ENCODE measurements at regions not wholly inside any gene's neighbourhood (a gene's known extent, or its start where the extent isn't known, plus 50 kb on each side); places are given as distances from the start of the nearest gene placed in this dataset.

- TF ChIP-seq, protein P1, sequence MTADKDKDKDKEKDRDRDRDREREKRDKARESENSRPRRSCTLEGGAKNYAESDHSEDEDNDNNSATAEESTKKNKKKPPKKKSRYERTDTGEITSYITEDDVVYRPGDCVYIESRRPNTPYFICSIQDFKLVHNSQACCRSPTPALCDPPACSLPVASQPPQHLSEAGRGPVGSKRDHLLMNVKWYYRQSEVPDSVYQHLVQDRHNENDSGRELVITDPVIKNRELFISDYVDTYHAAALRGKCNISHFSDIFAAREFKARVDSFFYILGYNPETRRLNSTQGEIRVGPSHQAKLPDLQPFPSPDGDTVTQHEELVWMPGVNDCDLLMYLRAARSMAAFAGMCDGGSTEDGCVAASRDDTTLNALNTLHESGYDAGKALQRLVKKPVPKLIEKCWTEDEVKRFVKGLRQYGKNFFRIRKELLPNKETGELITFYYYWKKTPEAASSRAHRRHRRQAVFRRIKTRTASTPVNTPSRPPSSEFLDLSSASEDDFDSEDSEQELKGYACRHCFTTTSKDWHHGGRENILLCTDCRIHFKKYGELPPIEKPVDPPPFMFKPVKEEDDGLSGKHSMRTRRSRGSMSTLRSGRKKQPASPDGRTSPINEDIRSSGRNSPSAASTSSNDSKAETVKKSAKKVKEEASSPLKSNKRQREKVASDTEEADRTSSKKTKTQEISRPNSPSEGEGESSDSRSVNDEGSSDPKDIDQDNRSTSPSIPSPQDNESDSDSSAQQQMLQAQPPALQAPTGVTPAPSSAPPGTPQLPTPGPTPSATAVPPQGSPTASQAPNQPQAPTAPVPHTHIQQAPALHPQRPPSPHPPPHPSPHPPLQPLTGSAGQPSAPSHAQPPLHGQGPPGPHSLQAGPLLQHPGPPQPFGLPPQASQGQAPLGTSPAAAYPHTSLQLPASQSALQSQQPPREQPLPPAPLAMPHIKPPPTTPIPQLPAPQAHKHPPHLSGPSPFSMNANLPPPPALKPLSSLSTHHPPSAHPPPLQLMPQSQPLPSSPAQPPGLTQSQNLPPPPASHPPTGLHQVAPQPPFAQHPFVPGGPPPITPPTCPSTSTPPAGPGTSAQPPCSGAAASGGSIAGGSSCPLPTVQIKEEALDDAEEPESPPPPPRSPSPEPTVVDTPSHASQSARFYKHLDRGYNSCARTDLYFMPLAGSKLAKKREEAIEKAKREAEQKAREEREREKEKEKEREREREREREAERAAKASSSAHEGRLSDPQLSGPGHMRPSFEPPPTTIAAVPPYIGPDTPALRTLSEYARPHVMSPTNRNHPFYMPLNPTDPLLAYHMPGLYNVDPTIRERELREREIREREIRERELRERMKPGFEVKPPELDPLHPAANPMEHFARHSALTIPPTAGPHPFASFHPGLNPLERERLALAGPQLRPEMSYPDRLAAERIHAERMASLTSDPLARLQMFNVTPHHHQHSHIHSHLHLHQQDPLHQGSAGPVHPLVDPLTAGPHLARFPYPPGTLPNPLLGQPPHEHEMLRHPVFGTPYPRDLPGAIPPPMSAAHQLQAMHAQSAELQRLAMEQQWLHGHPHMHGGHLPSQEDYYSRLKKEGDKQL (CRISPR knock-in tag; IDR thresholded peaks at IDR 0.05; ENCODE audit: low read depth), result no peak
- TF ChIP-seq TEAD3 (CRISPR knock-in tag; optimal IDR thresholded peaks at IDR 0.05; ENCODE audit: borderline replicate concordance) (no peak), PAF1 (CRISPR knock-in tag; IDR thresholded peaks at IDR 0.05) (no peak), U2AF2 (IDR thresholded peaks at IDR 0.05; ENCODE audit: low read depth, low read length) (no peak), TARDBP (CRISPR knock-in tag; IDR thresholded peaks at IDR 0.05) (no peak), ZNF274 (CRISPR knock-in tag; IDR thresholded peaks at IDR 0.05) (no peak), ZBTB43 (CRISPR knock-in tag; conservative IDR thresholded peaks at IDR 0.05) (no peak), ZNF468 (CRISPR knock-in tag; IDR thresholded peaks at IDR 0.05) (no peak)
Observed at GRCh38 chr16:65294165-65294564, 172.3 kb upstream of the CDH11 start (continued).

GRCh38 chr16:65289022-65289421 is 167.2 kb upstream of the CDH11 start:
- POLR2A ChIA-PET, result no interaction called here
- Histone ChIP-seq H3K9ac (ENCODE audit: insufficient read depth, low read depth, low read length) (no peak overlapping the region), H3K27me3 (ENCODE audit: control insufficient read depth in 1 of 2, insufficient read depth in 2 of 2, low read length in 2 of 2) (no peaks in the 10 kb centered on the region), H3K27ac (ENCODE audit: extremely low read length, insufficient read depth, low read length) (no peak overlapping the region), H3K9me3 (ENCODE audit: low read length) (no peaks in the 10 kb centered on the region), H4K20me1 (ENCODE audit: insufficient read depth, low read length) (no peaks in the 10 kb centered on the region), H2AFZ (ENCODE audit: low read length) (no peak overlapping the region), H3K36me3 (replicated peaks in 1 of 2; ENCODE audit: control insufficient read depth in 1 of 2, insufficient read depth in 2 of 2, low read length in 2 of 2) (no peaks in the 10 kb centered on the region), H3K4me2 (ENCODE audit: low read depth, low read length) (no peak overlapping the region), H3K4me1 (ENCODE audit: insufficient read depth, low read length) (peaks cover 7% of the 10 kb centered on the region), H3K4me3 (replicated peaks in 1 of 3; ENCODE audit: insufficient read depth in 1 of 3, low read depth in 2 of 3, low read length in 3 of 3) (no peak overlapping the region), H3K79me2 (ENCODE audit: insufficient read depth, low read length) (no peaks in the 10 kb centered on the region)
- in situ Hi-C loops (cut with HindIII; ENCODE audit: extremely low pct_ligation_motif_present, low pct_unique_long_range_greater_than_20kb), result no loop called here
- no TSS peak for BruUV-seq (replicated peaks)
- TF ChIP-seq TBX2 (CRISPR knock-in tag; IDR thresholded peaks at IDR 0.05; ENCODE audit: borderline replicate concordance) (no peak), ADNP (CRISPR knock-in tag; IDR thresholded peaks at IDR 0.05) (no peak), SMYD3 (CRISPR knock-in tag; IDR thresholded peaks at IDR 0.05) (no peak), BORCS8-MEF2B (CRISPR knock-in tag; IDR thresholded peaks at IDR 0.05) (no peak), NR2F2 (IDR thresholded peaks at IDR 0.05; ENCODE audit: borderline replicate concordance, low read depth) (no peak), ZNF530 (CRISPR knock-in tag; IDR thresholded peaks at IDR 0.05; ENCODE audit: low read depth) (no peak), STAT5B (CRISPR knock-in tag; IDR thresholded peaks at IDR 0.05) (no peak), SPEN (CRISPR knock-in tag; IDR thresholded peaks at IDR 0.05; ENCODE audit: low read depth) (no peak), NCOA1 (CRISPR knock-in tag; IDR thresholded peaks at IDR 0.05) (no peak), NR2F1 (CRISPR knock-in tag; IDR thresholded peaks at IDR 0.05) (no peak)
- intact Hi-C loops (cut with micrococcal nuclease; ENCODE audit: unreplicated experiment), result no loop called here
- ATAC-seq (no peak), FAIRE-seq (no peak), DNase-seq (ENCODE audit: low spot score) (no peak)
- CTCF ChIA-PET (ENCODE audit: low intra/inter-chr PET ratio, low total read pairs), result no interaction called here
- 17% methylated on average over 4 of the region's 4 CpGs for WGBS (ENCODE audit: low lambda C conversion rate)
